Body of pancreas (tissue), 4 donors: ENCODE measurements at regions not wholly inside any gene's neighbourhood (a gene's known extent, or its start where the extent isn't known, plus 50 kb on each side); places are given as distances from the start of the nearest gene placed in this dataset.

Experiments used
- CTCF ChIP-seq, 7 experiments: fragments of 450-650 bp in 4 of 7; fragments of 200-600 bp in 3 of 7; sonication (generic) in 3 of 7; IDR thresholded peaks; one replicate each; pipeline ENCODE4 v1.5.1; 2016 to 2019; ENCODE audit warnings: antibody characterized with exemption in 7 of 7
- POLR2A ChIP-seq, 3 donors: fragments of 450-650 bp; IDR thresholded peaks; one replicate each; pipeline ENCODE4 v1.6.1; 2016; ENCODE audit warnings: antibody characterized with exemption in 3 of 3, mild to moderate bottlenecking in 2 of 3

GRCh38 chr12:38258411-38258810 lies 58.2 kb upstream of the ALG10B start:
- TF ChIP-seq CTCF (IDR thresholded peaks at IDR 0.05), result no peak
- TF ChIP-seq POLR2A (IDR thresholded peaks at IDR 0.05), result no peak
